HCT116 (cell line): ENCODE measurements at regions not wholly inside any gene's neighbourhood (a gene's known extent, or its start where the extent isn't known, plus 50 kb on each side); places are given as distances from the start of the nearest gene placed in this dataset.

ENCODE experiments used
- ATAC-seq: fragments of 200-7000 bp; cut with Tn5 transposase; 2 replicates; pipeline ENCODE4 v1.9.1; 2020; ENCODE audit warnings: mild to moderate bottlenecking, moderate library complexity
- BruUV-seq: library from RNA; stranded (reverse); fragments of 400-500 nt; replicated peaks from 2 replicates; lab custom pipeline; 2021; lab: Mats Ljungman, UMichigan
- CTCF ChIA-PET: fragments of 300-600 bp; sonication (Branson Sonifier 250); formaldehyde crosslinking; loops from one replicate; lab custom pipeline; 2021; ENCODE audit warnings: antibody characterized with exemption; lab: Charles Lee
- POLR2A ChIA-PET: fragments of 300-600, 350-600 bp; sonication (Branson Sonifier 250); formaldehyde crosslinking; loops from one replicate; lab custom pipeline; 2021; ENCODE audit warnings: antibody characterized with exemption; lab: Charles Lee
- RAD21 ChIA-PET, 2 experiments: fragments of 300-600 bp; sonication (Branson Sonifier 250); formaldehyde crosslinking; loops; one replicate each; lab custom pipeline; 2023; ENCODE audit warnings: low total read pairs in 2 of 2; ENCODE audit not compliant: uncharacterized antibody in 2 of 2, unreplicated experiment in 2 of 2, low non-redundant PET in 1 of 2; lab: Charles Lee
- DNase-seq: peaks from one replicate; pipeline ENCODE4 v3.0.0-alpha.2; 2010; ENCODE audit warnings: low read depth, low spot score
- H2AFZ ChIP-seq: fragments of 200-600 bp; shearing (Covaris generic), sonication (generic); 2 replicates; pipeline ENCODE4 v1.6.1; 2017; ENCODE audit warnings: low read depth, mixed run types, mixed read lengths, antibody characterized with exemption, low read length; ENCODE audit not compliant: poor library complexity, severe bottlenecking
- H3K27ac ChIP-seq: 2 replicates; pipeline ENCODE4 v1.5.1; 2012; ENCODE audit warnings: low read depth, low read length
- H3K27me3 ChIP-seq: fragments of 200-600 bp; sonication (generic); 2 replicates; pipeline ENCODE4 v1.6.1; 2016; ENCODE audit warnings: mixed run types, low read length, mixed read lengths; ENCODE audit not compliant: insufficient read depth
- H3K36me3 ChIP-seq, 2 experiments: fragments of 200-500 bp in 1 of 2; fragments of 200-600 bp in 1 of 2; sonication (Bioruptor generic) in 1 of 2; sonication (generic) in 1 of 2; 2 replicates each; pipeline versions ENCODE4 v1.5.1 to v1.6.1; 2014 to 2016; ENCODE audit warnings: low read length in 2 of 2, inconsistent platforms in 1 of 2, mixed read lengths in 1 of 2, mixed run types in 1 of 2; ENCODE audit not compliant: insufficient read depth in 2 of 2, control insufficient read depth in 1 of 2
- H3K4me1 ChIP-seq, 2 experiments: fragments of 200-600 bp in 1 of 2; sonication (generic) in 1 of 2; 2 replicates each; pipeline versions ENCODE4 v1.5.1 to v1.6.1; 2012 to 2017; ENCODE audit warnings: low read length in 2 of 2, inconsistent platforms in 1 of 2, mild to moderate bottlenecking in 1 of 2, mixed read lengths in 1 of 2, mixed run types in 1 of 2, moderate library complexity in 1 of 2; ENCODE audit not compliant: insufficient read depth in 2 of 2, control insufficient read depth in 1 of 2
- H3K4me2 ChIP-seq: fragments of 200-600 bp; sonication (generic); 2 replicates; pipeline ENCODE4 v1.6.1; 2017; ENCODE audit warnings: mixed run types, low read length, mixed read lengths
- H3K4me3 ChIP-seq, 2 experiments: fragments of 200-600 bp in 1 of 2; sonication (generic) in 1 of 2; replicated peaks in 1 of 2; 2 replicates each; pipeline ENCODE4 v1.5.1; 2011 to 2016; ENCODE audit warnings: low read length in 2 of 2, control low read depth in 1 of 2, low read depth in 1 of 2, mild to moderate bottlenecking in 1 of 2, mixed read lengths in 1 of 2, mixed run types in 1 of 2
- H3K79me2 ChIP-seq: fragments of 200-600 bp; sonication (generic); 2 replicates; pipeline ENCODE4 v1.6.1; 2017; ENCODE audit warnings: mild to moderate bottlenecking, mixed run types, low read length, moderate library complexity, mixed read lengths; ENCODE audit not compliant: insufficient read depth
- H3K9ac ChIP-seq: fragments of 200-600 bp; sonication (generic); 2 replicates; pipeline ENCODE4 v1.6.1; 2016; ENCODE audit warnings: low read length, mixed read lengths
- H3K9me2 ChIP-seq: fragments of 200-600 bp; sonication (generic), shearing (Covaris generic); 2 replicates; pipeline ENCODE4 v1.6.1; 2017; ENCODE audit warnings: mixed run types, mild to moderate bottlenecking, moderate library complexity; ENCODE audit not compliant: insufficient read depth
- H3K9me3 ChIP-seq, 2 experiments: fragments of 200-500 bp in 1 of 2; fragments of 200-600 bp in 1 of 2; sonication (Bioruptor generic) in 1 of 2; sonication (generic) in 1 of 2; 2 replicates each; pipeline ENCODE4 v1.6.1; 2014 to 2017; ENCODE audit warnings: low read length in 2 of 2, mixed read lengths in 2 of 2, inconsistent platforms in 1 of 2, low read depth in 1 of 2, mild to moderate bottlenecking in 1 of 2, mixed run types in 1 of 2, moderate library complexity in 1 of 2; ENCODE audit not compliant: control insufficient read depth in 1 of 2, insufficient read depth in 1 of 2
- H4K20me1 ChIP-seq: fragments of 200-600 bp; sonication (generic), shearing (Covaris generic); 2 replicates; pipeline ENCODE4 v1.6.1; 2017; ENCODE audit warnings: mixed run types, mild to moderate bottlenecking, moderate library complexity; ENCODE audit not compliant: insufficient read depth
- CBX3 ChIP-seq: IDR thresholded peaks from 2 replicates; pipeline ENCODE4 v1.6.1; 2012; ENCODE audit warnings: low read depth
- CTCF ChIP-seq, 3 experiments: fragments of 200-600 bp in 1 of 3; sonication (generic) in 1 of 3; IDR thresholded peaks in 2 of 3; conservative IDR thresholded peaks in 1 of 3; 2 replicates each; pipeline ENCODE4 v1.5.1; 2012 to 2017; ENCODE audit warnings: low read depth in 2 of 3, low read length in 2 of 3, antibody characterized with exemption in 1 of 3, borderline replicate concordance in 1 of 3, control low read depth in 1 of 3, mild to moderate bottlenecking in 1 of 3, mixed read lengths in 1 of 3, mixed run types in 1 of 3, moderate library complexity in 1 of 3; ENCODE audit not compliant: insufficient read depth in 1 of 3
- ELF1 ChIP-seq: IDR thresholded peaks from 2 replicates; pipeline ENCODE4 v1.6.1; 2012; ENCODE audit warnings: low read depth, borderline replicate concordance
- EZH2 ChIP-seq: fragments of 200-600 bp; sonication (generic); IDR thresholded peaks from 2 replicates; pipeline ENCODE4 v1.6.1; 2017; ENCODE audit warnings: antibody characterized with exemption, mixed run types
- EZH2phosphoT487 ChIP-seq: fragments of 200-600 bp; IDR thresholded peaks from 2 replicates; pipeline ENCODE4 v1.6.1; 2018; ENCODE audit warnings: antibody characterized with exemption, borderline replicate concordance
- FOSL1 ChIP-seq: IDR thresholded peaks from 2 replicates; pipeline ENCODE4 v1.6.1; 2012; ENCODE audit warnings: low read depth
- MAX ChIP-seq: IDR thresholded peaks from 2 replicates; pipeline ENCODE4 v1.6.1; 2012
- POLR2A ChIP-seq: IDR thresholded peaks from 2 replicates; pipeline ENCODE4 v1.7.0; 2011; ENCODE audit warnings: borderline replicate concordance; ENCODE audit not compliant: insufficient read depth, insufficient read length; ENCODE audit errors: extremely low read depth
- RAD21 ChIP-seq: IDR thresholded peaks from 2 replicates; pipeline ENCODE4 v1.6.1; 2012; ENCODE audit warnings: low read depth, mild to moderate bottlenecking
- SIN3A ChIP-seq: IDR thresholded peaks from 2 replicates; pipeline ENCODE4 v1.6.1; 2012; ENCODE audit warnings: low read depth
- SP1 ChIP-seq: IDR thresholded peaks from 2 replicates; pipeline ENCODE4 v1.6.1; 2012; ENCODE audit warnings: low read depth
- SRF ChIP-seq: IDR thresholded peaks from 2 replicates; pipeline ENCODE4 v1.6.1; 2012; ENCODE audit warnings: low read depth
- TCF7L2 ChIP-seq: IDR thresholded peaks from 2 replicates; pipeline ENCODE4 v1.7.0; 2011; ENCODE audit warnings: borderline replicate concordance, inconsistent platforms; ENCODE audit not compliant: insufficient read depth, insufficient read length; ENCODE audit errors: extremely low read depth
- YY1 ChIP-seq: IDR thresholded peaks from 2 replicates; pipeline ENCODE4 v1.6.1; 2011; ENCODE audit warnings: low read length, low read depth, moderate library complexity, mild to moderate bottlenecking; ENCODE audit not compliant: insufficient replicate concordance; ENCODE audit errors: extremely low read depth
- ZFX ChIP-seq: fragments of 450-650 bp; IDR thresholded peaks from 2 replicates; pipeline ENCODE4 v1.6.1; 2017
- intact Hi-C: fragments of 100-400 bp; cut with micrococcal nuclease; formaldehyde crosslinking; loops from 2 replicates; pipeline ENCODE4 v1.10.0; 2022
- TF ChIP-seq, protein P1 (sequence below): IDR thresholded peaks from 2 replicates; pipeline ENCODE4 v1.6.1; 2012
- TF ChIP-seq, protein P2 (sequence below): IDR thresholded peaks from 2 replicates; pipeline ENCODE4 v1.6.1; 2011; ENCODE audit warnings: mild to moderate bottlenecking, low read length, moderate library complexity; ENCODE audit not compliant: insufficient replicate concordance; ENCODE audit errors: extremely low read depth

- Histone ChIP-seq H2AFZ (no peak overlapping the region), H3K4me1 (no peaks in the 10 kb centered on the region), H3K9me2 (no peaks in the 10 kb centered on the region), H3K27me3 (no peaks in the 10 kb centered on the region), H3K9me3 (peaks cover 0 to 11% of the 10 kb centered on the region in 2 experiments; a peak in 2 of 4 replicates), H3K9ac (no peak overlapping the region), H3K4me3 (no peak overlapping the region), H4K20me1 (no peaks in the 10 kb centered on the region), H3K27ac (no peak overlapping the region), H3K36me3 (no peaks in the 10 kb centered on the region), H3K79me2 (no peaks in the 10 kb centered on the region), H3K4me2 (no peak overlapping the region)
- no peak for TF ChIP-seq ZFX
- TF ChIP-seq SIN3A = no peak
- no peak for TF ChIP-seq MAX
- no peak for TF ChIP-seq YY1
- TF ChIP-seq EZH2 = no peak
- no peak for TF ChIP-seq TCF7L2
- TF ChIP-seq, protein P1, sequence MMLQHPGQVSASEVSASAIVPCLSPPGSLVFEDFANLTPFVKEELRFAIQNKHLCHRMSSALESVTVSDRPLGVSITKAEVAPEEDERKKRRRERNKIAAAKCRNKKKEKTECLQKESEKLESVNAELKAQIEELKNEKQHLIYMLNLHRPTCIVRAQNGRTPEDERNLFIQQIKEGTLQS = no peak
- TF ChIP-seq ELF1 = no peak
- no peak for TF ChIP-seq POLR2A
- TF ChIP-seq CBX3 = no peak
- TF ChIP-seq RAD21 = no peak
- no peak for TF ChIP-seq CTCF (IDR thresholded peaks at IDR 0.05 in 2 of 3, conservative IDR thresholded peaks at IDR 0.05 in 1 of 3; ENCODE audit: borderline replicate concordance in 1 of 3, insufficient read depth in 1 of 3, low read depth in 2 of 3, low read length in 2 of 3)
- TF ChIP-seq SRF = no peak
- no peak for TF ChIP-seq SP1
- TF ChIP-seq FOSL1 = no peak
- no peak for TF ChIP-seq EZH2phosphoT487
- TF ChIP-seq, protein P2, sequence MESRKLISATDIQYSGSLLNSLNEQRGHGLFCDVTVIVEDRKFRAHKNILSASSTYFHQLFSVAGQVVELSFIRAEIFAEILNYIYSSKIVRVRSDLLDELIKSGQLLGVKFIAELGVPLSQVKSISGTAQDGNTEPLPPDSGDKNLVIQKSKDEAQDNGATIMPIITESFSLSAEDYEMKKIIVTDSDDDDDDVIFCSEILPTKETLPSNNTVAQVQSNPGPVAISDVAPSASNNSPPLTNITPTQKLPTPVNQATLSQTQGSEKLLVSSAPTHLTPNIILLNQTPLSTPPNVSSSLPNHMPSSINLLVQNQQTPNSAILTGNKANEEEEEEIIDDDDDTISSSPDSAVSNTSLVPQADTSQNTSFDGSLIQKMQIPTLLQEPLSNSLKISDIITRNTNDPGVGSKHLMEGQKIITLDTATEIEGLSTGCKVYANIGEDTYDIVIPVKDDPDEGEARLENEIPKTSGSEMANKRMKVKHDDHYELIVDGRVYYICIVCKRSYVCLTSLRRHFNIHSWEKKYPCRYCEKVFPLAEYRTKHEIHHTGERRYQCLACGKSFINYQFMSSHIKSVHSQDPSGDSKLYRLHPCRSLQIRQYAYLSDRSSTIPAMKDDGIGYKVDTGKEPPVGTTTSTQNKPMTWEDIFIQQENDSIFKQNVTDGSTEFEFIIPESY = no peak
- intact Hi-C loops = no loop called here
- BruUV-seq = no TSS peak
- RAD21 ChIA-PET = no interaction called here
- ATAC-seq (no peak), DNase-seq (no peak)
- CTCF ChIA-PET = no interaction called here
- POLR2A ChIA-PET = no interaction called here
Observed at GRCh38 chr11:79744941-79745340, 304.1 kb upstream of the TENM4 start.
